ENCODE measurements at regions not wholly inside any gene's neighbourhood (a gene's known extent, or its start where the extent isn't known, plus 50 kb on each side); places are given as distances from the start of the nearest gene placed in this dataset.
A peak's percentile ranks its signal among the peaks of the same experiment; 100 is the strongest.

DNA sequence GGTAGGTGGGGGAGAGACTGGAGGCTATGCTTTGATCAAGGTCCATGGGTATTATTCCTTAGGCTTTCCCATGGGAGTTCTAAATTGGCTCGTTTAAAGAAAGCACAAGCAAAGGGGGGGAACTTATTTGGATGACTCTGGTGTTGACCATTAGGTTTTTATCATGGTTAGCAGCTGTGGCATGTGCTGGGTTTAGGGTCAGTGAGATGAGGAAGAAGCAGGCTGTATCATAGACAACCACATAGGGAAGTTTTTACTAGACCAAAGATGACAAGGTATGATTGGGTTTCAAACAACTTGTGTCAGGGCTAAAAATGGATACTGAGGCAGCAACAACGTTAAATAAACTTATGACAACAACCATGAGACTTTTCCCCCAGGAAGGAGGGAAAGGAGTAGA lies 97.7 kb downstream of the DNAAF6 start:
- Histone ChIP-seq H3K4me1 (no peaks in the 10 kb centered on the region), H3K9me3 (no peaks in the 10 kb centered on the region), H3K4me2 (no peak overlapping the region), H3K4me3 (no peak overlapping the region), H3K27ac (no peak overlapping the region)
- no peak for ATAC-seq
- POLR2A ChIA-PET: no interaction called here
- CTCF ChIA-PET: interaction anchor here (1.0 kb wide), 1 partner anchor 21 kb away, joined by 3 read pairs; no protein-coding TSS in a partner anchor
- DNase-seq (ENCODE audit: low read depth in 1 of 2, low spot score in 1 of 2): no peak
- TF ChIP-seq, protein P1, sequence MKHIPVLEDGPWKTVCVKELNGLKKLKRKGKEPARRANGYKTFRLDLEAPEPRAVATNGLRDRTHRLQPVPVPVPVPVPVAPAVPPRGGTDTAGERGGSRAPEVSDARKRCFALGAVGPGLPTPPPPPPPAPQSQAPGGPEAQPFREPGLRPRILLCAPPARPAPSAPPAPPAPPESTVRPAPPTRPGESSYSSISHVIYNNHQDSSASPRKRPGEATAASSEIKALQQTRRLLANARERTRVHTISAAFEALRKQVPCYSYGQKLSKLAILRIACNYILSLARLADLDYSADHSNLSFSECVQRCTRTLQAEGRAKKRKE (CRISPR knock-in tag; IDR thresholded peaks at IDR 0.05; ENCODE audit: low read depth): no peak
- TF ChIP-seq, protein P2, sequence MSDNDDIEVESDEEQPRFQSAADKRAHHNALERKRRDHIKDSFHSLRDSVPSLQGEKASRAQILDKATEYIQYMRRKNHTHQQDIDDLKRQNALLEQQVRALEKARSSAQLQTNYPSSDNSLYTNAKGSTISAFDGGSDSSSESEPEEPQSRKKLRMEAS (IDR thresholded peaks at IDR 0.05): no peak
- TF ChIP-seq SREBF2 (IDR thresholded peaks at IDR 0.05) (no peak), NFE2L2 (conservative IDR thresholded peaks at IDR 0.05; ENCODE audit: low read length) (no peak), BHLHE40 (IDR thresholded peaks at IDR 0.05; ENCODE audit: low read depth, low read length) (no peak), CBX8 (IDR thresholded peaks at IDR 0.05) (no peak)
- TF ChIP-seq, protein P3, sequence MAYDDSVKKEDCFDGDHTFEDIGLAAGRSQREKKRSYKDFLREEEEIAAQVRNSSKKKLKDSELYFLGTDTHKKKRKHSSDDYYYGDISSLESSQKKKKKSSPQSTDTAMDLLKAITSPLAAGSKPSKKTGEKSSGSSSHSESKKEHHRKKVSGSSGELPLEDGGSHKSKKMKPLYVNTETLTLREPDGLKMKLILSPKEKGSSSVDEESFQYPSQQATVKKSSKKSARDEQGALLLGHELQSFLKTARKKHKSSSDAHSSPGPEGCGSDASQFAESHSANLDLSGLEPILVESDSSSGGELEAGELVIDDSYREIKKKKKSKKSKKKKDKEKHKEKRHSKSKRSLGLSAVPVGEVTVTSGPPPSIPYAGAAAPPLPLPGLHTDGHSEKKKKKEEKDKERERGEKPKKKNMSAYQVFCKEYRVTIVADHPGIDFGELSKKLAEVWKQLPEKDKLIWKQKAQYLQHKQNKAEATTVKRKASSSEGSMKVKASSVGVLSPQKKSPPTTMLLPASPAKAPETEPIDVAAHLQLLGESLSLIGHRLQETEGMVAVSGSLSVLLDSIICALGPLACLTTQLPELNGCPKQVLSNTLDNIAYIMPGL (CRISPR knock-in tag; IDR thresholded peaks at IDR 0.05; ENCODE audit: borderline replicate concordance): no peak
- TF ChIP-seq, protein P4, sequence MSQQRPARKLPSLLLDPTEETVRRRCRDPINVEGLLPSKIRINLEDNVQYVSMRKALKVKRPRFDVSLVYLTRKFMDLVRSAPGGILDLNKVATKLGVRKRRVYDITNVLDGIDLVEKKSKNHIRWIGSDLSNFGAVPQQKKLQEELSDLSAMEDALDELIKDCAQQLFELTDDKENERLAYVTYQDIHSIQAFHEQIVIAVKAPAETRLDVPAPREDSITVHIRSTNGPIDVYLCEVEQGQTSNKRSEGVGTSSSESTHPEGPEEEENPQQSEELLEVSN (IDR thresholded peaks at IDR 0.05; ENCODE audit: borderline replicate concordance, low read depth): no peak
- no peak for FAIRE-seq
- 3% methylated on average over 2 of the region's 2 CpGs for WGBS (ENCODE audit: missing lambda C conversion rate)

DNA sequence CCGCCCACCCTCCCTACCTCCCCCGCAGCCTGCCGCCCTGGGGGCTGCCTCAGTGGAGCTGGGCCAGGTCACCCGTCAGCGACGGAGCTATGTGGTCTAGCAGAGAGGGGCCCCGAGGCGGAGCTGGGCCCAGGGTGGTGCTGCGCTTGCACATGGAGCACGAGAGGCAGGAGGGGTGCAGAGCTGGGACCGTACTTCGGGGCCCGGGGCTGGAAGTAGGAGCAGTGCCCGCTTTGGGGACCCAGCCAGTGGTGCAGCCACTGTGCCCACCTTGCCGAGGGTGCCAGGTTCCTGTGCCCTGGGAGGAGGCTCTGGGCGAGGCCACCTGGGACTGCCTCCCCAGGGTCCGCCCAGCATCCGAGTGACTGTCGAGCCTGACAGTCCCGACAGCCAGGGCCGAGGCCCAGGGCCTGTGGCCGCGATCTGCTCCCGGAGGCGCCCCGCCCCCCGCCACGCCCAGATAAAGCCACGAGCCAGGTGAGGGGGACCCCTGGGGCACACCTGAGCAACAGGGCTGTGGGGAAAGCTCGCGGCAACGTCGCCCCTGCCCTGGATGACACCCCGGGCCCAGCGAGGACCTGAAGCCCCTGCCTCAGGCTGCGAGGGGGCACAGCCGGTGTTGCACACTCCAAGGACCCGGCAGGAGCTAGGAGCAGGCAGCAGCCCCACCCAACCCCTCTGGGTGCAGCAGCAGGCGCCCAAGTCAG lies 117.5 kb downstream of the DNAAF6 start:
- POLR2A ChIA-PET: no interaction called here
- no peak for FAIRE-seq
- no peak for ATAC-seq
- DNase-seq (ENCODE audit: low read depth in 1 of 2, low spot score in 1 of 2): no peak
- no peaks in the 10 kb centered on the region for H3K4me1 ChIP-seq
- CTCF ChIA-PET: interaction anchor here (0.6 to 2.6 kb wide), 6 partner anchors 12 to 471 kb away, joined by 3 to 14 read pairs (median 6); partner anchors contain the start of gene MORC4
- H3K4me3 ChIP-seq: no peak overlapping the region
- no peaks in the 10 kb centered on the region for H3K9me3 ChIP-seq
- no peak overlapping the region for H3K27ac ChIP-seq
- H3K4me2 ChIP-seq: peak overlapping the region; percentile 65; the same call in 2 of the 3 replicates
- WGBS (ENCODE audit: missing lambda C conversion rate): no CpG with 5 or more reads among the region's 39 CpGs
- no peak for TF ChIP-seq HOXB5 (CRISPR knock-in tag; IDR thresholded peaks at IDR 0.05)
- TF ChIP-seq MAFK (IDR thresholded peaks at IDR 0.05; ENCODE audit: partially characterized antibody): no peak
- no peak for TF ChIP-seq FOSL2 (IDR thresholded peaks at IDR 0.05)
- no peak for TF ChIP-seq FOSL2 (CRISPR knock-in tag; IDR thresholded peaks at IDR 0.05)
- TF ChIP-seq, protein P5, sequence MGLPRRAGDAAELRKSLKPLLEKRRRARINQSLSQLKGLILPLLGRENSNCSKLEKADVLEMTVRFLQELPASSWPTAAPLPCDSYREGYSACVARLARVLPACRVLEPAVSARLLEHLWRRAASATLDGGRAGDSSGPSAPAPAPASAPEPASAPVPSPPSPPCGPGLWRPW (IDR thresholded peaks at IDR 0.05): no peak
- TF ChIP-seq JUN (IDR thresholded peaks at IDR 0.05): no peak
- no peak for TF ChIP-seq KDM5A (IDR thresholded peaks at IDR 0.05)
- no peak for TF ChIP-seq EHMT2 (IDR thresholded peaks at IDR 0.05; ENCODE audit: low read depth)
- TF ChIP-seq, protein P6, sequence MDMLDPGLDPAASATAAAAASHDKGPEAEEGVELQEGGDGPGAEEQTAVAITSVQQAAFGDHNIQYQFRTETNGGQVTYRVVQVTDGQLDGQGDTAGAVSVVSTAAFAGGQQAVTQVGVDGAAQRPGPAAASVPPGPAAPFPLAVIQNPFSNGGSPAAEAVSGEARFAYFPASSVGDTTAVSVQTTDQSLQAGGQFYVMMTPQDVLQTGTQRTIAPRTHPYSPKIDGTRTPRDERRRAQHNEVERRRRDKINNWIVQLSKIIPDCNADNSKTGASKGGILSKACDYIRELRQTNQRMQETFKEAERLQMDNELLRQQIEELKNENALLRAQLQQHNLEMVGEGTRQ (IDR thresholded peaks at IDR 0.05): no peak
- no peak for TF ChIP-seq EP300 (IDR thresholded peaks at IDR 0.05)
- TF ChIP-seq HDAC2 (IDR thresholded peaks at IDR 0.05): no peak
- TF ChIP-seq NFE2L2 (conservative IDR thresholded peaks at IDR 0.05; ENCODE audit: low read length): no peak

Data from A549 (cell line).